ENCODE measurements at regions not wholly inside any gene's neighbourhood (a gene's known extent, or its start where the extent isn't known, plus 50 kb on each side); places are given as distances from the start of the nearest gene placed in this dataset.

GRCh38 chr9:107539427-107540163 is 50.0 kb upstream of the KLF4 start:
- no peaks in the 10 kb centered on the region for H3K9me3 ChIP-seq
- peak; percentile 75 for DNase-seq (ENCODE audit: low spot score)
- H3K4me3 ChIP-seq: no peak overlapping the region
- TF ChIP-seq CTCF (IDR thresholded peaks at IDR 0.05): no peak
- no peak overlapping the region for H3K27ac ChIP-seq
- H3K36me3 ChIP-seq: no peaks in the 10 kb centered on the region
- H3K27me3 ChIP-seq: no peaks in the 10 kb centered on the region
- H3K4me1 ChIP-seq: no peaks in the 10 kb centered on the region
